ENCODE measurements at regions not wholly inside any gene's neighbourhood (a gene's known extent, or its start where the extent isn't known, plus 50 kb on each side); places are given as distances from the start of the nearest gene placed in this dataset.

DNA sequence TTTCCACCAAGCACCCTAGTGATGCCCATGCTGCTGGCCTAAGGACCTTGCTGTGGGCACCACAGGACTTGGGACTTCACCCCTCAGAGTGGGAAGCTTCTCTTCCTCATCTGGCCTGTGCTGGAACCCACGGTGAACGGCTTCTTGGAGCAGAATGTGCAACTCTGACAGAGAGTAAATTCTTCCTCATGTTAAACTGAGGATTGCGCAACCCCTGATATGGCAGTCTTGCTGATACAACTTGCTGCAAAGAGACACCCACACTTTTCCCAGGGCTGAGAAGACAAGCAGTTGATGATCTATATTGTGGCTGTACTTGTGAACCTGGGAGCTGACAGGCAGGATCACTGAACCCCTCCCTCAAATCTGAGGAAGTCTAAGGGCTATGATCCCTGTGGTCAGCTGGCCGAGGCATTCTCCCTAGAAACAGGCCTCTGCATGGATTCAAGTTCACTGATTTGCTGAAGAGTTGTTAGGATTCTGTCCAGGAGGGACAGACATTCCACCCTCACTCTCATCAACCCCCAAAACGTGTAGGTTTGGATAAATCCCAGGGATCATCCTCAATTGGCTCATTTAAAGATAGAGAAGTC, 307.2 kb downstream of the MTRR start:
- DNase-seq (ENCODE audit: low spot score) = no peak
- WGBS = 76% methylated on average over 5 of the region's 5 CpGs

DNA sequence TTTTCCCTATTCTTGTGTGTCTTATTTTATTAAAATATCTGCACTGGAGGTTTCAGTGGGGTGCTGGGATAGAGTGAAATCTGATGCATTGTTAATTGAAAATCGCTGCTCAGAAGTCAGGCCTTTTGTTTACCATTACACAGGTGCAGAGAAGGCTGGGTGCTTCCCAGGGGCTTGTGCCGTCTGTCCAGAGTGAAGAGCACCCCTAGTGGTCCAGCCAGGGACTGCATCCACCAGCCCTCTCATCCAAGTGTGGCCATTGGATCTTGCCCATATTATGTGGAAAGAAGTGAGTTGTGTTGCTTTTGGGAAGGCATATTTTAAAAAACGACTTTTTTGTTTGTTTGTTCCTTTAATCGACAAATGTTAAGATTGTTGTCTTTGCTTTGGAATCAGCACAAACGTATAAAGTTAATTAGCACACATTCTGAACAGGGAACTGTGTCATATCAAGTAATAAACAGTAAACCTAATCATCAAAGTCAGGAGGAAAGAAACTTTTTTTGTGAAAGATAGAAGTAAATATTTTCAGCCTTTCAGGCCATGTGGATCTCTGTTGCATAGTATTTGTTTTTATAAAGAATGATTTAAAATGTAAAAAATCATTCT, 315.6 kb downstream of the MTRR start:
- Histone ChIP-seq H3K4me1 (replicated peaks) (no peaks in the 10 kb centered on the region), H3K27me3 (replicated peaks; ENCODE audit: insufficient read depth) (no peaks in the 10 kb centered on the region), H3K9me3 (no peaks in the 10 kb centered on the region), H3K27ac (no peak overlapping the region), H3K4me3 (no peak overlapping the region), H3K36me3 (no peaks in the 10 kb centered on the region)
- intact Hi-C loops (cut with DNase I) = no loop called here
- DNase-seq (ENCODE audit: low spot score) = no peak
- 41% methylated on average over 5 of the region's 5 CpGs for WGBS
- no peak for TF ChIP-seq POLR2A (IDR thresholded peaks at IDR 0.05)
- peak in 1 of 4 experiments; percentile 33 for TF ChIP-seq CTCF (IDR thresholded peaks at IDR 0.05)

More for the DNA sequence above, 307.2 kb downstream of the MTRR start:
- Histone ChIP-seq H3K27ac (no peak overlapping the region), H3K27me3 (replicated peaks; ENCODE audit: insufficient read depth) (no peaks in the 10 kb centered on the region), H3K4me1 (replicated peaks) (no peaks in the 10 kb centered on the region), H3K4me3 (no peak overlapping the region), H3K9me3 (no peaks in the 10 kb centered on the region), H3K36me3 (no peaks in the 10 kb centered on the region)
- TF ChIP-seq POLR2A (IDR thresholded peaks at IDR 0.05) = no peak
- TF ChIP-seq POLR2AphosphoS5 (IDR thresholded peaks at IDR 0.05) = no peak
- no peak for TF ChIP-seq CTCF (IDR thresholded peaks at IDR 0.05)
- intact Hi-C loops (cut with DNase I) = no loop called here

GRCh38 chr5:8185852-8186251, 316.9 kb downstream of the MTRR start:
- Histone ChIP-seq H3K9me3 (no peaks in the 10 kb centered on the region), H3K27me3 (replicated peaks; ENCODE audit: insufficient read depth) (no peaks in the 10 kb centered on the region), H3K4me3 (no peak overlapping the region), H3K4me1 (replicated peaks) (no peaks in the 10 kb centered on the region), H3K27ac (no peak overlapping the region), H3K36me3 (no peaks in the 10 kb centered on the region)
- 88% methylated on average over 1 of the region's 1 CpG for WGBS
- TF ChIP-seq CTCF (IDR thresholded peaks at IDR 0.05) = no peak
- TF ChIP-seq POLR2A (IDR thresholded peaks at IDR 0.05) = no peak
- intact Hi-C loops (cut with DNase I) = no loop called here
- DNase-seq (ENCODE audit: low spot score) = no peak

DNA sequence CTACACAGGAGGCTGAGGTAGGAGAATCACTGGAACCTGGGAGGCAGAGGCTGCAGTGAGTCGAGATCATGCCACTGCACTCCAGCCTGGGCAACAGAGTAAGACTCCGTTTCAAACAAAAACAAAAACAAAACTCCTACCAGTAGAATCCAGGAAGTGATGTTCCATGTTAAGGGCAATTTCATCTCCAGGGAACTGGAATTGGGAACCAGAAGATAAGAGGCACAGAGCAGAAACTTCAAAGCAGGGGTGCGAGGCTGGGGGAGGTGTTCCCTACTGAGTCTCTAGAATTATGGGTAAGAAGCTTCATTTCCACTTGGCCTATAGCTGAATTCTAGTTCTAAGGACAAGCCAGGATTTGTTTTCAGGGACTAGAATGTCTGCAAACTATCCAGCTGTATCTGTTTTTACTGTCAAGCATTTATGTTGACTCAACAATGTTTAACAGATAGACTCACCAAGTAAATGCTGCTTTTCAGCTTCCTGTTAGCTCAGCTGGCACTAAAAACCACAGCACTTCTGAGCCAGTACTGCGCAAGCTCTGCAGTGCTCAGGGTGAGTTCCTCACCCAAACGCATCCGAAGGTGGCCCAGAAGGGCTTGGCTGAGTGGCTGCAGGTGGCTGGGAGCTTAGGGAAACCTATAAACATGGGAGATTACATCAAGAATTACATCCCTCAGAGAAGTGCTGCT, 320.1 kb downstream of the MTRR start:
- peak; percentile 61 for DNase-seq (ENCODE audit: low spot score)
- no peak overlapping the region for H3K27ac ChIP-seq
- intact Hi-C loops (cut with DNase I) = no loop called here
- H3K9me3 ChIP-seq = no peaks in the 10 kb centered on the region
- no peaks in the 10 kb centered on the region for H3K36me3 ChIP-seq
- no peaks in the 10 kb centered on the region for H3K27me3 ChIP-seq (replicated peaks; ENCODE audit: insufficient read depth)
- peak; percentile 69 for TF ChIP-seq POLR2AphosphoS5 (IDR thresholded peaks at IDR 0.05)
- TF ChIP-seq CTCF (IDR thresholded peaks at IDR 0.05) = no peak
- no peaks in the 10 kb centered on the region for H3K4me1 ChIP-seq (replicated peaks)
- H3K4me3 ChIP-seq = no peak overlapping the region
- WGBS = 34% methylated on average over 6 of the region's 6 CpGs

GRCh38 chr5:8192840-8193239, 323.9 kb downstream of the MTRR start:
- DNase-seq (ENCODE audit: low spot score) = no peak
- H3K27me3 ChIP-seq (replicated peaks; ENCODE audit: insufficient read depth) = no peaks in the 10 kb centered on the region
- no peaks in the 10 kb centered on the region for H3K4me1 ChIP-seq (replicated peaks)
- H3K27ac ChIP-seq = no peak overlapping the region
- intact Hi-C loops (cut with DNase I) = no loop called here
- H3K4me3 ChIP-seq = no peak overlapping the region
- TF ChIP-seq POLR2AphosphoS5 (IDR thresholded peaks at IDR 0.05) = no peak
- H3K9me3 ChIP-seq = no peaks in the 10 kb centered on the region
- WGBS = 81% methylated on average over 3 of the region's 3 CpGs
- H3K36me3 ChIP-seq = no peaks in the 10 kb centered on the region
